ENCODE measurements at regions not wholly inside any gene's neighbourhood (a gene's known extent, or its start where the extent isn't known, plus 50 kb on each side); places are given as distances from the start of the nearest gene placed in this dataset.

GRCh38 chr5:124264499-124264898 lies 481.9 kb downstream of the ZNF608 start:
- Histone ChIP-seq H3K4me1 (peaks cover 0 to 5% of the 10 kb centered on the region in 2 donors), H3K27me3 (no peaks in the 10 kb centered on the region), H3K9me3 (no peaks in the 10 kb centered on the region), H3K4me3 (no peak overlapping the region), H3K36me3 (no peaks in the 10 kb centered on the region), H3K27ac (no peak overlapping the region)
- intact Hi-C loops (cut with DNase I; ENCODE audit: low total_unique reads): no loop called here
- no peak for DNase-seq
- TF ChIP-seq, protein P1, sequence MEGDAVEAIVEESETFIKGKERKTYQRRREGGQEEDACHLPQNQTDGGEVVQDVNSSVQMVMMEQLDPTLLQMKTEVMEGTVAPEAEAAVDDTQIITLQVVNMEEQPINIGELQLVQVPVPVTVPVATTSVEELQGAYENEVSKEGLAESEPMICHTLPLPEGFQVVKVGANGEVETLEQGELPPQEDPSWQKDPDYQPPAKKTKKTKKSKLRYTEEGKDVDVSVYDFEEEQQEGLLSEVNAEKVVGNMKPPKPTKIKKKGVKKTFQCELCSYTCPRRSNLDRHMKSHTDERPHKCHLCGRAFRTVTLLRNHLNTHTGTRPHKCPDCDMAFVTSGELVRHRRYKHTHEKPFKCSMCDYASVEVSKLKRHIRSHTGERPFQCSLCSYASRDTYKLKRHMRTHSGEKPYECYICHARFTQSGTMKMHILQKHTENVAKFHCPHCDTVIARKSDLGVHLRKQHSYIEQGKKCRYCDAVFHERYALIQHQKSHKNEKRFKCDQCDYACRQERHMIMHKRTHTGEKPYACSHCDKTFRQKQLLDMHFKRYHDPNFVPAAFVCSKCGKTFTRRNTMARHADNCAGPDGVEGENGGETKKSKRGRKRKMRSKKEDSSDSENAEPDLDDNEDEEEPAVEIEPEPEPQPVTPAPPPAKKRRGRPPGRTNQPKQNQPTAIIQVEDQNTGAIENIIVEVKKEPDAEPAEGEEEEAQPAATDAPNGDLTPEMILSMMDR (IDR thresholded peaks at IDR 0.05): no peak
- TF ChIP-seq POLR2A (IDR thresholded peaks at IDR 0.05): no peak

GRCh38 chr5:124263680-124264491 lies 482.6 kb downstream of the ZNF608 start:
- no peak overlapping the region for H3K27ac ChIP-seq
- intact Hi-C loops (cut with DNase I; ENCODE audit: low total_unique reads): no loop called here

DNA sequence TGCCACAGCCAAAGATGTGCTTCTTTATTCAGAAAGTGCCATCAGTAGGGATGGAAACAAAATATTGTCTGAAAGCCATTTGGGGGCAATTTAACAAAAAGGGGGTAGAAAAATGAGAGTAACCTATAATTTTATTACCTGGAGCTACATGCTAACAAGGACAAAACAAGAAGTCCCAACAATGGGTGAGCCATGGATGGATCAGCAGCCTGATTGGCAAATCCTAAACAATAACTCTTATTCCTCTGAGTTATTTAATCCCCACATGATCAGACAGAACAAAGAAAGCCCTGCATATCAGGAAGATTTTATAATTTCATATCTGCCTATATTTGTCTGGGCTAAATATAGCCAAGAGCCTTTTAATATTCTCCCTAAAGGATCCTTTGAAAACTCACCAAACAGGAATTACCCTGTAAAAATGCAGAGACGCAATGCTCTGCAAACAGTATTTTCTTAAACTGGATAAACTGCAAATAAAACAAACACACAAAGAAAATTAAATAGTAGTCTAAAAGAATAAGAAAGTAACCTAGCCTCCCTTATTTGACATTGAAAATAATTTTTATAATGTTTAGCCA lies 483.4 kb downstream of the ZNF608 start:
- intact Hi-C loops (cut with DNase I; ENCODE audit: low total_unique reads): no loop called here
- no peak for TF ChIP-seq POLR2A (IDR thresholded peaks at IDR 0.05)
- TF ChIP-seq, protein P1 (IDR thresholded peaks at IDR 0.05): no peak
- no peak for DNase-seq
- Histone ChIP-seq H3K4me3 (no peak overlapping the region), H3K27me3 (no peaks in the 10 kb centered on the region), H3K4me1 (peaks cover 0 to 5% of the 10 kb centered on the region in 2 donors), H3K27ac (no peak overlapping the region), H3K9me3 (no peaks in the 10 kb centered on the region), H3K36me3 (no peaks in the 10 kb centered on the region)

More at GRCh38 chr5:124263680-124264491, 482.6 kb downstream of the ZNF608 start:
- Histone ChIP-seq H3K27me3 (no peaks in the 10 kb centered on the region), H3K4me1 (peaks cover 0 to 5% of the 10 kb centered on the region in 2 donors), H3K36me3 (no peaks in the 10 kb centered on the region), H3K4me3 (no peak overlapping the region), H3K9me3 (no peaks in the 10 kb centered on the region)
- no peak for DNase-seq
- TF ChIP-seq POLR2A (IDR thresholded peaks at IDR 0.05): no peak
- TF ChIP-seq, protein P1 (IDR thresholded peaks at IDR 0.05): no peak

GRCh38 chr5:124262470-124262869 lies 484.0 kb downstream of the ZNF608 start:
- H3K9me3 ChIP-seq: no peaks in the 10 kb centered on the region
- H3K36me3 ChIP-seq: no peaks in the 10 kb centered on the region
- no peak for DNase-seq
- no peaks in the 10 kb centered on the region for H3K27me3 ChIP-seq
- TF ChIP-seq POLR2A (IDR thresholded peaks at IDR 0.05): no peak
- intact Hi-C loops (cut with DNase I; ENCODE audit: low total_unique reads): no loop called here
- H3K4me1 ChIP-seq: peaks cover 0 to 5% of the 10 kb centered on the region in 2 donors
- H3K4me3 ChIP-seq: no peak overlapping the region
- no peak overlapping the region for H3K27ac ChIP-seq

DNA sequence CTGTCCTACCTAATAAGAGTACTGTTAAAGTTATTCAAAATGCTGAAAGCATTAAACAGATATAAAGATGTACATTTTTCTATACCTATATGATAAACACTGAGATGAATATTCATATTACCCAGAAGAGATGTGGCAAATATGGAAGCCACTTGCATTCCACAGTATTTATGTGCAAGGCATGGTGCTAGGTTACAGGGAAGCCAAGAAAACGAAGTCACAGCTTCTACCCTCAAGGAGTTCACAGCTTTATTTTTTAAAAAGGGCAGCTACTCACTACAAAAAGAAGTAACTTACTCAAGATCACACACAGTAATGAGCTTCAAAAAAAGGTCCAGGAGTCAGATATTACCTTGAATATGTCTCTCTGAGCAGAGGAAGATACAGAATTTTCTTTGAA lies 484.6 kb downstream of the ZNF608 start:
- H3K4me1 ChIP-seq: peaks cover 0 to 5% of the 10 kb centered on the region in 2 donors
- no peak for TF ChIP-seq POLR2A (IDR thresholded peaks at IDR 0.05)
- TF ChIP-seq, protein P1 (IDR thresholded peaks at IDR 0.05): no peak
- no peaks in the 10 kb centered on the region for H3K36me3 ChIP-seq
- no peaks in the 10 kb centered on the region for H3K9me3 ChIP-seq
- intact Hi-C loops (cut with DNase I; ENCODE audit: low total_unique reads): no loop called here
- H3K27me3 ChIP-seq: no peaks in the 10 kb centered on the region
- no peak for DNase-seq
- no peak overlapping the region for H3K4me3 ChIP-seq
- no peak overlapping the region for H3K27ac ChIP-seq

Data from uterus (tissue), 3 donors.